ENCODE measurements at regions not wholly inside any gene's neighbourhood (a gene's known extent, or its start where the extent isn't known, plus 50 kb on each side); places are given as distances from the start of the nearest gene placed in this dataset.

DNA sequence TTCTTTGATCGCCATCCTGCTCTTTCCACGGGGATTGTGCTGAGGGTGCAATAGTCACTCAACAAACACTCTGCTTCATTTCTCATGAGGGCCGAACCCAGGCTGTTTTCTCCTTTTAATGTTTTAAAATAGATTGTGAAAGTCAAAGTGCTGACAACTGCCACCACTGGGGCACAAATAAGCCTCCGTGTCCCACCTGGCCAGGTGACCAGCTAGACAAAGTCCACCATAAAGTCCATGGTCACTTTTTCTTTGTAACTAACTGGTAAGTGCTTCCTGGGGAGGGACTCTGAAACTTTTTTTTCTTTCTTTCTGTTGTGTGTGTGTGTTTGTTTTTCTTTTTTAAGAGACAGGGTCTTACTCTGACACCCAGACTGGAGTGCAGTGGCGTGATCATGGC lies 219.8 kb downstream of the LY86 start:
- TF ChIP-seq YY1 (IDR thresholded peaks at IDR 0.05) (no peak), FOXA1 (IDR thresholded peaks at IDR 0.05) (no peak)
- TF ChIP-seq, protein P1, sequence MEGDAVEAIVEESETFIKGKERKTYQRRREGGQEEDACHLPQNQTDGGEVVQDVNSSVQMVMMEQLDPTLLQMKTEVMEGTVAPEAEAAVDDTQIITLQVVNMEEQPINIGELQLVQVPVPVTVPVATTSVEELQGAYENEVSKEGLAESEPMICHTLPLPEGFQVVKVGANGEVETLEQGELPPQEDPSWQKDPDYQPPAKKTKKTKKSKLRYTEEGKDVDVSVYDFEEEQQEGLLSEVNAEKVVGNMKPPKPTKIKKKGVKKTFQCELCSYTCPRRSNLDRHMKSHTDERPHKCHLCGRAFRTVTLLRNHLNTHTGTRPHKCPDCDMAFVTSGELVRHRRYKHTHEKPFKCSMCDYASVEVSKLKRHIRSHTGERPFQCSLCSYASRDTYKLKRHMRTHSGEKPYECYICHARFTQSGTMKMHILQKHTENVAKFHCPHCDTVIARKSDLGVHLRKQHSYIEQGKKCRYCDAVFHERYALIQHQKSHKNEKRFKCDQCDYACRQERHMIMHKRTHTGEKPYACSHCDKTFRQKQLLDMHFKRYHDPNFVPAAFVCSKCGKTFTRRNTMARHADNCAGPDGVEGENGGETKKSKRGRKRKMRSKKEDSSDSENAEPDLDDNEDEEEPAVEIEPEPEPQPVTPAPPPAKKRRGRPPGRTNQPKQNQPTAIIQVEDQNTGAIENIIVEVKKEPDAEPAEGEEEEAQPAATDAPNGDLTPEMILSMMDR (IDR thresholded peaks at IDR 0.05; ENCODE audit: low read depth, low read length, missing input control), result no peak

Measured in liver (tissue), 2 donors.